NT2/D1 (cell line): ENCODE measurements at regions not wholly inside any gene's neighbourhood (a gene's known extent, or its start where the extent isn't known, plus 50 kb on each side); places are given as distances from the start of the nearest gene placed in this dataset.

Source experiments
- SUZ12 ChIP-seq: IDR thresholded peaks from 2 replicates; pipeline ENCODE4 v1.6.1; 2011; ENCODE audit not compliant: insufficient read length, insufficient read depth; ENCODE audit errors: extremely low read depth
- YY1 ChIP-seq: IDR thresholded peaks from 2 replicates; pipeline ENCODE4 v1.6.1; 2011; ENCODE audit not compliant: insufficient read length, insufficient read depth
- ZNF274 ChIP-seq: IDR thresholded peaks from 2 replicates; pipeline ENCODE4 v1.6.1; 2011; ENCODE audit warnings: mild to moderate bottlenecking, low read depth, low read length

- TF ChIP-seq ZNF274 (no peak), YY1 (no peak), SUZ12 (no peak)
These were observed 984.1 kb upstream of the GBE1 start for GRCh38 chr3:82745544-82745943.
